ENCODE measurements at regions not wholly inside any gene's neighbourhood (a gene's known extent, or its start where the extent isn't known, plus 50 kb on each side); places are given as distances from the start of the nearest gene placed in this dataset.

- DNase-seq (ENCODE audit: low read depth), result no peak
- no peak overlapping the region for H3K4me3 ChIP-seq (ENCODE audit: control insufficient read depth, low read depth, low read length)
- no peak for TF ChIP-seq CTCF (IDR thresholded peaks at IDR 0.05; ENCODE audit: control insufficient read depth, insufficient read depth, low read depth, low read length, missing control alignments)
Observed at GRCh38 chr2:41111836-41112627, 660.1 kb upstream of the SLC8A1 start.

GRCh38 chr2:41116106-41116797 lies 664.4 kb upstream of the SLC8A1 start:
- H3K4me3 ChIP-seq (ENCODE audit: control insufficient read depth, low read depth, low read length), result no peak overlapping the region
- no peak for TF ChIP-seq CTCF (IDR thresholded peaks at IDR 0.05; ENCODE audit: control insufficient read depth, insufficient read depth, low read depth, low read length, missing control alignments)
- no peak for DNase-seq (ENCODE audit: low read depth)

GRCh38 chr2:41119489-41119888 lies 667.6 kb upstream of the SLC8A1 start:
- no peak overlapping the region for H3K4me3 ChIP-seq (ENCODE audit: control insufficient read depth, low read depth, low read length)
- no peak for DNase-seq (ENCODE audit: low read depth)
- no peak for TF ChIP-seq CTCF (IDR thresholded peaks at IDR 0.05; ENCODE audit: control insufficient read depth, insufficient read depth, low read depth, low read length, missing control alignments)

GRCh38 chr2:41123341-41123740 lies 671.5 kb upstream of the SLC8A1 start:
- DNase-seq (ENCODE audit: low read depth), result no peak
- TF ChIP-seq CTCF (IDR thresholded peaks at IDR 0.05; ENCODE audit: control insufficient read depth, insufficient read depth, low read depth, low read length, missing control alignments), result no peak

GRCh38 chr2:41127351-41127750 lies 675.5 kb upstream of the SLC8A1 start:
- H3K4me3 ChIP-seq (ENCODE audit: control insufficient read depth, low read depth, low read length), result no peak overlapping the region
- TF ChIP-seq CTCF (IDR thresholded peaks at IDR 0.05; ENCODE audit: control insufficient read depth, insufficient read depth, low read depth, low read length, missing control alignments), result no peak
- no peak for DNase-seq (ENCODE audit: low read depth)

More at GRCh38 chr2:41123341-41123740, 671.5 kb upstream of the SLC8A1 start:
- no peak overlapping the region for H3K4me3 ChIP-seq (ENCODE audit: control insufficient read depth, low read depth, low read length)

- H3K4me3 ChIP-seq (ENCODE audit: control insufficient read depth, low read depth, low read length), result no peak overlapping the region
- no peak for DNase-seq (ENCODE audit: low read depth)
- TF ChIP-seq CTCF (IDR thresholded peaks at IDR 0.05; ENCODE audit: control insufficient read depth, insufficient read depth, low read depth, low read length, missing control alignments), result no peak
Observed at GRCh38 chr2:41129988-41130387, 678.1 kb upstream of the SLC8A1 start.
